Fibroblast of mammary gland (primary cell): ENCODE measurements at regions not wholly inside any gene's neighbourhood (a gene's known extent, or its start where the extent isn't known, plus 50 kb on each side); places are given as distances from the start of the nearest gene placed in this dataset.
"Not testable (repeated sequence)": the region's sequence is repeated elsewhere in the genome, so short reads cannot be mapped to it uniquely, and the experiment has no call there.

ENCODE experiments used
- DNase-seq: peaks from one replicate; pipeline ENCODE4 v3.0.0-alpha.2; 2010; ENCODE audit warnings: low read depth
- H3K4me3 ChIP-seq: 2 replicates; pipeline ENCODE4 v1.5.1; 2011; ENCODE audit warnings: low read depth, mild to moderate bottlenecking, low read length, moderate library complexity; ENCODE audit not compliant: control insufficient read depth
- TF ChIP-seq, protein P1 (sequence below): conservative IDR thresholded peaks from 2 replicates; pipeline ENCODE4 v1.5.1; 2011; ENCODE audit warnings: low read depth, low read length, inconsistent platforms; ENCODE audit not compliant: control insufficient read depth, insufficient read depth

GRCh38 chr4:55001538-55001937, 123.9 kb downstream of the KDR start:
- TF ChIP-seq, protein P1, sequence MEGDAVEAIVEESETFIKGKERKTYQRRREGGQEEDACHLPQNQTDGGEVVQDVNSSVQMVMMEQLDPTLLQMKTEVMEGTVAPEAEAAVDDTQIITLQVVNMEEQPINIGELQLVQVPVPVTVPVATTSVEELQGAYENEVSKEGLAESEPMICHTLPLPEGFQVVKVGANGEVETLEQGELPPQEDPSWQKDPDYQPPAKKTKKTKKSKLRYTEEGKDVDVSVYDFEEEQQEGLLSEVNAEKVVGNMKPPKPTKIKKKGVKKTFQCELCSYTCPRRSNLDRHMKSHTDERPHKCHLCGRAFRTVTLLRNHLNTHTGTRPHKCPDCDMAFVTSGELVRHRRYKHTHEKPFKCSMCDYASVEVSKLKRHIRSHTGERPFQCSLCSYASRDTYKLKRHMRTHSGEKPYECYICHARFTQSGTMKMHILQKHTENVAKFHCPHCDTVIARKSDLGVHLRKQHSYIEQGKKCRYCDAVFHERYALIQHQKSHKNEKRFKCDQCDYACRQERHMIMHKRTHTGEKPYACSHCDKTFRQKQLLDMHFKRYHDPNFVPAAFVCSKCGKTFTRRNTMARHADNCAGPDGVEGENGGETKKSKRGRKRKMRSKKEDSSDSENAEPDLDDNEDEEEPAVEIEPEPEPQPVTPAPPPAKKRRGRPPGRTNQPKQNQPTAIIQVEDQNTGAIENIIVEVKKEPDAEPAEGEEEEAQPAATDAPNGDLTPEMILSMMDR: no peak
- H3K4me3 ChIP-seq: no peak overlapping the region
- DNase-seq: no peak

- DNase-seq: peak; percentile 59
- TF ChIP-seq, protein P1: peak; percentile 43
- no peak overlapping the region for H3K4me3 ChIP-seq
Measured at GRCh38 chr4:54999003-54999402, 126.4 kb downstream of the KDR start.

DNA sequence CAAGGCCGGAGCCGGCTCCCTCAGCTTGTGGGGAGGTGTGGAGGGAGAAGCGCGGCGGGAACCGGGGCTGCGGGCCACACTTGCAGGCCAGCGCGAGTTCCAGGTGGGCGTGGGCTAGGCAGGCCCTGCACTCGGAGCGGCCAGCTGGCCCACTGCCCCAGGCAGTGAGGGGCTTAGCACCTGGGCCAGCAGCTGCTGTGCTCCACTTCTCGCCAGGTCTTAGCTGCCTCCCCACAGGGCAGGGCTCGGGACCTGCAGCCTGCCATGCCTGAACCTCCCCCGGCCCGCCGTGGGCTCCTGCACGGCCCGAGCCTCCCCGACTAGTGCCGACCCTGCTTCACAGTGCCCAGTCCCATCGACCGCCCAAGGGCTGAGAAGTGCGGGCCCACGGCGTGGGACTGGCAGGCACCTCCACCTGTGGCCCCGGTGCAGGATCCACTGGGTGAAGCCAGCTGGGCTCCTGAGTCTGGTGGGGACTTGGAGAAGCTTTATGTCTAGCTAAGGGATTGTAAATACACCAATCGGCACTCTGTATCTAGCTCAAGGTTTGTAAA, 131.8 kb downstream of the KDR start:
- H3K4me3 ChIP-seq, DNase-seq: not testable (repeated sequence)

GRCh38 chr4:54992266-54992665, 133.1 kb downstream of the KDR start:
- no peak for DNase-seq
- TF ChIP-seq, protein P1: no peak

DNA sequence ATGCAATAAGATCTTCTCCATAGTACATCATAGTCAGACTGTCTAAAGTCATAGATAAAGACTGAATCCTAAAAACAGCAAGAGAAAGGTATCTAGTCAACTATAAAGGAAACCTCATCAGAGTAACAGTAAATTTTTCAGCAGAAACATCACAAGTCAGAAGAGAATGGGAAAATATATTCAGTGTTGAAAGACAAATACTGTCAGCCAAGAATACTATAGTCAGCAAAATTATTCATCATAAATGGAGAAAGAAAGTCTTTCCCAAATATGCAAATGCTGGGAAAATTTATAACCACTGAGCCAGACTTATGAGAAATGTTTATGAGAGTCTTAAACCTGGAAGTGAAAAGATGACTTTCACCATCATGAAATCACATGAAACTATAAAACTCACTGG, 136.7 kb downstream of the KDR start:
- TF ChIP-seq, protein P1: no peak
- H3K4me3 ChIP-seq: no peak overlapping the region
- no peak for DNase-seq

More at GRCh38 chr4:54992266-54992665, 133.1 kb downstream of the KDR start:
- no peak overlapping the region for H3K4me3 ChIP-seq

GRCh38 chr4:54986095-54986846, 139.1 kb downstream of the KDR start:
- no peak for DNase-seq

DNA sequence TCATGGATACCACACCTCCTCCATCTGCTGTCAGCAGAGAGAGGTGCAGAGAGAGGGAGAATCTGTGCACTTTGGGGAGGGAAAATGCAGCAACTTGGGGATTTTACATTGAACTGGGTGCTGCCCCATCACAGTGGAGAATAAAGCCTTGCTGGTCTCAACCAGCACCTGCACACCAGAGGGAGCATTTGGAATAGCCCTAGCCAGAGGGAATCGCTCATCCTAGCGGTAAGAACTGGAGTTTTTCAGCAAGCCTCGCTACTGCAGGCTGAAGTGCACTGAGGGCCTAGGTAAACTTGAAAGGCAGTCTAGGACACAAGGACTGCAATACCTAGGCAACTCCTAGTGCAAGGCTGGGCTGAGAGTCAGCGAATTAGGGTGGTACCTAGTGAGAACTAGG, 148.7 kb downstream of the KDR start:
- no peak overlapping the region for H3K4me3 ChIP-seq
- no peak for DNase-seq
- TF ChIP-seq, protein P1: no peak

More at GRCh38 chr4:54986095-54986846, 139.1 kb downstream of the KDR start:
- no peak overlapping the region for H3K4me3 ChIP-seq
- TF ChIP-seq, protein P1: no peak
